PC-3 (cell line): ENCODE measurements at regions not wholly inside any gene's neighbourhood (a gene's known extent, or its start where the extent isn't known, plus 50 kb on each side); places are given as distances from the start of the nearest gene placed in this dataset.
"Not testable (repeated sequence)": the region's sequence is repeated elsewhere in the genome, so short reads cannot be mapped to it uniquely, and the experiment has no call there.

Experiments
- ATAC-seq: fragments of 200-7000 bp; cut with Tn5 transposase; 2 replicates; pipeline ENCODE4 v1.9.1; 2020; ENCODE audit warnings: mild to moderate bottlenecking, moderate library complexity
- BruUV-seq: library from RNA; stranded (reverse); fragments of 400-500 nt; replicated peaks from 2 replicates; lab custom pipeline; 2021; lab: Mats Ljungman, UMichigan
- CTCF ChIA-PET: fragments of 300-600 bp; sonication (Branson Sonifier 250); formaldehyde crosslinking; loops from one replicate; lab custom pipeline; 2022; ENCODE audit warnings: antibody characterized with exemption; lab: Charles Lee
- POLR2A ChIA-PET: fragments of 300-600 bp; sonication (Branson Sonifier 250); formaldehyde crosslinking; loops from one replicate; lab custom pipeline; 2022; ENCODE audit warnings: antibody characterized with exemption; ENCODE audit not compliant: unreplicated experiment; lab: Charles Lee
- DNase-seq: peaks from one replicate; pipeline ENCODE4 v3.0.0-alpha.2; 2015
- H2AFZ ChIP-seq: fragments of 300-600 bp; sonication (generic); 2 replicates; pipeline ENCODE4 v1.6.0; 2016; ENCODE audit warnings: antibody characterized with exemption, low read length
- H3F3A ChIP-seq: fragments of 300-600 bp; sonication (generic); one replicate; pipeline ENCODE4 v1.6.0; 2017; ENCODE audit warnings: antibody characterized with exemption, low read length, control low read depth, mild to moderate bottlenecking; ENCODE audit not compliant: unreplicated experiment
- H3K27ac ChIP-seq: fragments of 300-600 bp; sonication (generic); 2 replicates; pipeline ENCODE4 v1.5.1; 2016; ENCODE audit warnings: mild to moderate bottlenecking, low read length
- H3K27me3 ChIP-seq: fragments of 300-600 bp; sonication (generic); 2 replicates; pipeline ENCODE4 v1.6.1; 2016; ENCODE audit warnings: low read length, mixed read lengths
- H3K36me3 ChIP-seq: fragments of 300-600 bp; sonication (generic); 2 replicates; pipeline ENCODE4 v1.6.1; 2016; ENCODE audit warnings: low read depth, mixed run types, low read length, mixed read lengths
- H3K4me1 ChIP-seq: fragments of 300-600 bp; sonication (generic); 2 replicates; pipeline ENCODE4 v1.5.1; 2016; ENCODE audit warnings: low read length; ENCODE audit not compliant: insufficient read depth
- H3K4me2 ChIP-seq: fragments of 300-600 bp; sonication (generic); 2 replicates; pipeline ENCODE4 v1.6.0; 2016; ENCODE audit warnings: low read length
- H3K4me3 ChIP-seq: fragments of 300-600 bp; sonication (generic); 2 replicates; pipeline ENCODE4 v1.5.1; 2016; ENCODE audit warnings: mild to moderate bottlenecking, low read length, mixed read lengths
- H3K79me2 ChIP-seq: fragments of 300-600 bp; sonication (generic); 2 replicates; pipeline ENCODE4 v1.6.1; 2017; ENCODE audit warnings: low read length, mixed read lengths
- H3K9ac ChIP-seq: fragments of 300-600 bp; sonication (generic); 2 replicates; pipeline ENCODE4 v1.6.0; 2016; ENCODE audit warnings: mild to moderate bottlenecking, low read length
- H3K9me2 ChIP-seq: fragments of 300-600 bp; sonication (generic); replicated peaks from 2 replicates; pipeline ENCODE4 v1.6.1; 2016; ENCODE audit warnings: mixed run types, low read length, mixed read lengths
- H3K9me3 ChIP-seq: fragments of 300-600 bp; sonication (generic); 2 replicates; pipeline ENCODE4 v1.6.1; 2016; ENCODE audit warnings: low read length, mixed read lengths
- H4K20me1 ChIP-seq: fragments of 300-600 bp; sonication (generic); 2 replicates; pipeline ENCODE4 v1.6.1; 2016; ENCODE audit warnings: low read length, mixed read lengths
- EZH2 ChIP-seq: fragments of 300-600 bp; sonication (generic); IDR thresholded peaks from one replicate; pipeline ENCODE4 v1.6.1; 2017; ENCODE audit warnings: antibody characterized with exemption, mild to moderate bottlenecking, low read length; ENCODE audit not compliant: unreplicated experiment
- EZH2phosphoT487 ChIP-seq: fragments of 300-600 bp; sonication (generic); IDR thresholded peaks from 2 replicates; pipeline ENCODE4 v1.6.1; 2018; ENCODE audit warnings: mild to moderate bottlenecking, antibody characterized with exemption, low read length, borderline replicate concordance
- intact Hi-C: fragments of 100-400 bp; cut with micrococcal nuclease; formaldehyde crosslinking; loops from 2 replicates; pipeline ENCODE4 v1.9.0; 2023
- TF ChIP-seq, protein P1 (sequence below): fragments of 300-600 bp; sonication (generic); conservative IDR thresholded peaks from 2 replicates; pipeline ENCODE4 v1.5.1; 2017; ENCODE audit warnings: antibody characterized with exemption, low read depth, mild to moderate bottlenecking, low read length

DNA sequence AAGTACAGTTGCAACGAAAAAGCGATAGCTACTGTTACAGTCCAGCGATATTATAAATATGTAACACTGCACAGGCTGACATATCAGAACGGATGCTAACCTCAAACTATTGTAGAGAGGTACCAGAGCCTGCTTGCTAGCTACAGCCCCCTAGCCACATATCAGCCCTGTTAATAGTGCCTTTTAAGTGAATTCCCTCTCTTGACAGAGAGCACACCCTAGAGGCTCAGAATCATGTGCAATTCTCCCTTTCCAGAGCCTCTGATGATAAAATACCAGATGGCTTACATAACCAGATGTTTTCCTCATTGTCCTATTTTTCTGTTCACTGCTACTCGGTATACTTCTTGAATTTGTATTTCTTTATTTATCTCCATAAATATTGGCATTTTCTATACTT, 960.7 kb upstream of the CELF2 start:
- H3F3A ChIP-seq, result no peaks in the 10 kb centered on the region
- DNase-seq (no peak), ATAC-seq (no peak)
- H3K9me2 ChIP-seq, result no peaks in the 10 kb centered on the region
- H2AFZ ChIP-seq, result no peak overlapping the region
- H3K4me3 ChIP-seq, result no peak overlapping the region
- no peaks in the 10 kb centered on the region for H3K79me2 ChIP-seq
- BruUV-seq, result no TSS peak
- H3K9ac ChIP-seq, result no peak overlapping the region
- ChIA-PET CTCF (no interaction called here), POLR2A (no interaction called here)
- H3K4me2 ChIP-seq, result no peak overlapping the region
- no peaks in the 10 kb centered on the region for H3K9me3 ChIP-seq
- intact Hi-C loops, result no loop called here
- H3K27me3 ChIP-seq, result no peaks in the 10 kb centered on the region
- H3K4me1 ChIP-seq, result no peaks in the 10 kb centered on the region
- no peaks in the 10 kb centered on the region for H3K36me3 ChIP-seq
- no peak overlapping the region for H3K27ac ChIP-seq
- no peaks in the 10 kb centered on the region for H4K20me1 ChIP-seq
- TF ChIP-seq EZH2 (no peak), EZH2phosphoT487 (no peak)
- TF ChIP-seq, protein P1, sequence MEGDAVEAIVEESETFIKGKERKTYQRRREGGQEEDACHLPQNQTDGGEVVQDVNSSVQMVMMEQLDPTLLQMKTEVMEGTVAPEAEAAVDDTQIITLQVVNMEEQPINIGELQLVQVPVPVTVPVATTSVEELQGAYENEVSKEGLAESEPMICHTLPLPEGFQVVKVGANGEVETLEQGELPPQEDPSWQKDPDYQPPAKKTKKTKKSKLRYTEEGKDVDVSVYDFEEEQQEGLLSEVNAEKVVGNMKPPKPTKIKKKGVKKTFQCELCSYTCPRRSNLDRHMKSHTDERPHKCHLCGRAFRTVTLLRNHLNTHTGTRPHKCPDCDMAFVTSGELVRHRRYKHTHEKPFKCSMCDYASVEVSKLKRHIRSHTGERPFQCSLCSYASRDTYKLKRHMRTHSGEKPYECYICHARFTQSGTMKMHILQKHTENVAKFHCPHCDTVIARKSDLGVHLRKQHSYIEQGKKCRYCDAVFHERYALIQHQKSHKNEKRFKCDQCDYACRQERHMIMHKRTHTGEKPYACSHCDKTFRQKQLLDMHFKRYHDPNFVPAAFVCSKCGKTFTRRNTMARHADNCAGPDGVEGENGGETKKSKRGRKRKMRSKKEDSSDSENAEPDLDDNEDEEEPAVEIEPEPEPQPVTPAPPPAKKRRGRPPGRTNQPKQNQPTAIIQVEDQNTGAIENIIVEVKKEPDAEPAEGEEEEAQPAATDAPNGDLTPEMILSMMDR, result no peak

DNA sequence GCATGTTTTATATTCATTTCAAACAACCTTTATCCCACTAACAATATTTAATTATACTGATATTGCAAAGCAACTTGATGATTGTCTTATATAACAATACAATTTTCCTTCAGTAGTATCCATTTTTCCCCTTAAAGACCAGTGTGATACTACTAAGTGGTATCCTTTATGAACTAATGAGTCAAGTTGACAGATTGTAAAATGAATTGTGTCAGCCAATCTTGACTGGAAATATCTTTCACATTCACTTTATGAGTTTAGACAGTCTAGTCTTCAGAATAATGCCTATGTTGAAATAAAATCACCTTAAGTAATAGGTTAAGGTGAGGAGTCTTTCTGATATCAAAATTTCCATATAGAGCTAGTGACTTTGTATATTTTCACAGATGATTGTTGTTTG, 950.0 kb upstream of the CELF2 start:
- intact Hi-C loops, result no loop called here
- H3K27ac ChIP-seq, result no peak overlapping the region
- H2AFZ ChIP-seq, result no peak overlapping the region
- POLR2A ChIA-PET, result no interaction called here
- H3K4me3 ChIP-seq, result no peak overlapping the region
- H3K36me3 ChIP-seq, result no peaks in the 10 kb centered on the region
- no peak overlapping the region for H3K4me2 ChIP-seq
- ATAC-seq (no peak), DNase-seq (no peak)
- no peaks in the 10 kb centered on the region for H3K27me3 ChIP-seq
- H3K9me3 ChIP-seq, result no peaks in the 10 kb centered on the region
- TF ChIP-seq EZH2, result no peak
- no peak for TF ChIP-seq EZH2phosphoT487
- TF ChIP-seq, protein P1, result no peak
- no peaks in the 10 kb centered on the region for H4K20me1 ChIP-seq
- no TSS peak for BruUV-seq
- CTCF ChIA-PET, result no interaction called here
- no peak overlapping the region for H3K9ac ChIP-seq
- H3K4me1 ChIP-seq, result no peaks in the 10 kb centered on the region
- no peaks in the 10 kb centered on the region for H3K9me2 ChIP-seq
- H3F3A ChIP-seq, result no peaks in the 10 kb centered on the region
- no peaks in the 10 kb centered on the region for H3K79me2 ChIP-seq

DNA sequence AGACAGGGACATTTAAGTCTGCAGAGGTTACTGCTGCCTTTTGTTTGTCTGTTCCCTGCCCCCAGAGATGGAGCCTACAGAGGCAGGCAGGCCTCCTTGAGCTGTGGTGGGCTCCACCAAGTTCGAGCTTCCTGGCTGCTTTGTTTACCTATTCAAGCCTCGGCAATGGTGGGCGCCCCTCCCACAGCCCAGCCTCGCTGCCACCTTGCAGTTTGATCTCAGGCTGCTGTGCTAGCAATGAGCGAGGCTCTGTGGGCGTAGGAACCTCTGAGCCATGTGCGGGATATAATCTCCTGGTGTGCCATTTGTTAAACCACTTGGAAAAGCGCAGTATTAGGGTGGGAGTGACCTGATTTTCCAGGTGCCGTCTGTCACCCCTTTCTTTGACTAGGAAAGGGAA, 942.8 kb upstream of the CELF2 start:
- H2AFZ ChIP-seq, H3K27me3 ChIP-seq, H3K36me3 ChIP-seq, H3F3A ChIP-seq, H3K9me2 ChIP-seq, intact Hi-C loops, H3K4me2 ChIP-seq, H3K4me1 ChIP-seq, H3K9me3 ChIP-seq, CTCF ChIA-PET, POLR2A ChIA-PET, H3K9ac ChIP-seq, H3K79me2 ChIP-seq, ATAC-seq, H3K4me3 ChIP-seq, BruUV-seq, H4K20me1 ChIP-seq, DNase-seq, H3K27ac ChIP-seq: not testable (repeated sequence)
